GM23338 (cell line): ENCODE measurements at regions not wholly inside any gene's neighbourhood (a gene's known extent, or its start where the extent isn't known, plus 50 kb on each side); places are given as distances from the start of the nearest gene placed in this dataset.

Source experiments
- EZH2 ChIP-seq: fragments of 200-600 bp; sonication (generic); IDR thresholded peaks from one replicate; pipeline ENCODE4 v1.8.0; 2017; ENCODE audit warnings: antibody characterized with exemption, mild to moderate bottlenecking, low read depth; ENCODE audit not compliant: unreplicated experiment
- EZH2phosphoT487 ChIP-seq: fragments of 200-600 bp; sonication (generic); IDR thresholded peaks from one replicate; pipeline ENCODE4 v1.8.1; 2018; ENCODE audit warnings: antibody characterized with exemption; ENCODE audit not compliant: unreplicated experiment
- JUNB ChIP-seq: IDR thresholded peaks from one replicate; pipeline ENCODE4 v1.6.1; 2016; ENCODE audit warnings: antibody characterized with exemption; ENCODE audit not compliant: unreplicated experiment
- NANOG ChIP-seq: IDR thresholded peaks from 2 replicates; pipeline ENCODE4 v1.6.1; 2016; ENCODE audit warnings: antibody characterized with exemption, borderline replicate concordance
- POLR2AphosphoS5 ChIP-seq: IDR thresholded peaks from 2 replicates; pipeline ENCODE4 v1.6.1; 2016; ENCODE audit warnings: antibody characterized with exemption, low read depth
- ZNF114 ChIP-seq: fragments of 250-450 bp; sonication (Bioruptor Pico); IDR thresholded peaks from 2 replicates; pipeline ENCODE4 v1.5.0; 2020; ENCODE audit warnings: mild to moderate bottlenecking, moderate library complexity
- TF ChIP-seq, protein P1 (sequence below), 2 experiments: fragments of 200-600 bp in 1 of 2; sonication (generic) in 1 of 2; conservative IDR thresholded peaks; 2 replicates each; pipeline versions ENCODE4 v1.5.1 to v1.6.1; 2016 to 2017; ENCODE audit warnings: antibody characterized with exemption in 2 of 2, low read depth in 2 of 2, mild to moderate bottlenecking in 2 of 2, moderate library complexity in 1 of 2
- TF ChIP-seq, protein P2 (sequence below): IDR thresholded peaks from one replicate; pipeline ENCODE4 v1.6.1; 2018; ENCODE audit warnings: antibody characterized with exemption; ENCODE audit not compliant: unreplicated experiment

DNA sequence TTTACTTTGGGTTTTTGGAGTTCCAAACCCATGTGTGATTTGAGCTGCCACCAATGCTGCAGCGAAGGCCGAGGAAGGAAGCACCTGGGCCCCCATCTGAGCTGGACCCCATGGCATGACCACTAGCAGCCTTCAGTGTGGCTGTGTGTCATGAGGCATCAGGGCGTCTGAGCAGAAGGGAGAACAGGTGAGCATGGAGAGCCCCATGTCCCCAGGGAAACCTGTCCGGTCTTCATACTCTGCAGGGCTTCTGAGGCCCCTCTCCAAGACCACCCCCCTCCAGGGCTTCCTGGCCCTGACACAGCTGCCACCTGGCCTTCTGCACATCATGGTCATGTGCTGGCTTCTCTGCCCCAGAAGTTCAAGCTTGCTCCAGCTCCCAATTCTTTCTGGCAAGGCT lies 169.1 kb upstream of the CST7 start:
- TF ChIP-seq EZH2phosphoT487 (no peak), EZH2 (no peak), POLR2AphosphoS5 (no peak), JUNB (no peak), NANOG (no peak), ZNF114 (CRISPR knock-in tag) (no peak)
- TF ChIP-seq, protein P1, sequence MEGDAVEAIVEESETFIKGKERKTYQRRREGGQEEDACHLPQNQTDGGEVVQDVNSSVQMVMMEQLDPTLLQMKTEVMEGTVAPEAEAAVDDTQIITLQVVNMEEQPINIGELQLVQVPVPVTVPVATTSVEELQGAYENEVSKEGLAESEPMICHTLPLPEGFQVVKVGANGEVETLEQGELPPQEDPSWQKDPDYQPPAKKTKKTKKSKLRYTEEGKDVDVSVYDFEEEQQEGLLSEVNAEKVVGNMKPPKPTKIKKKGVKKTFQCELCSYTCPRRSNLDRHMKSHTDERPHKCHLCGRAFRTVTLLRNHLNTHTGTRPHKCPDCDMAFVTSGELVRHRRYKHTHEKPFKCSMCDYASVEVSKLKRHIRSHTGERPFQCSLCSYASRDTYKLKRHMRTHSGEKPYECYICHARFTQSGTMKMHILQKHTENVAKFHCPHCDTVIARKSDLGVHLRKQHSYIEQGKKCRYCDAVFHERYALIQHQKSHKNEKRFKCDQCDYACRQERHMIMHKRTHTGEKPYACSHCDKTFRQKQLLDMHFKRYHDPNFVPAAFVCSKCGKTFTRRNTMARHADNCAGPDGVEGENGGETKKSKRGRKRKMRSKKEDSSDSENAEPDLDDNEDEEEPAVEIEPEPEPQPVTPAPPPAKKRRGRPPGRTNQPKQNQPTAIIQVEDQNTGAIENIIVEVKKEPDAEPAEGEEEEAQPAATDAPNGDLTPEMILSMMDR (conservative IDR thresholded peaks at IDR 0.05; ENCODE audit: low read depth in 2 of 2), result no peak
- TF ChIP-seq, protein P2, sequence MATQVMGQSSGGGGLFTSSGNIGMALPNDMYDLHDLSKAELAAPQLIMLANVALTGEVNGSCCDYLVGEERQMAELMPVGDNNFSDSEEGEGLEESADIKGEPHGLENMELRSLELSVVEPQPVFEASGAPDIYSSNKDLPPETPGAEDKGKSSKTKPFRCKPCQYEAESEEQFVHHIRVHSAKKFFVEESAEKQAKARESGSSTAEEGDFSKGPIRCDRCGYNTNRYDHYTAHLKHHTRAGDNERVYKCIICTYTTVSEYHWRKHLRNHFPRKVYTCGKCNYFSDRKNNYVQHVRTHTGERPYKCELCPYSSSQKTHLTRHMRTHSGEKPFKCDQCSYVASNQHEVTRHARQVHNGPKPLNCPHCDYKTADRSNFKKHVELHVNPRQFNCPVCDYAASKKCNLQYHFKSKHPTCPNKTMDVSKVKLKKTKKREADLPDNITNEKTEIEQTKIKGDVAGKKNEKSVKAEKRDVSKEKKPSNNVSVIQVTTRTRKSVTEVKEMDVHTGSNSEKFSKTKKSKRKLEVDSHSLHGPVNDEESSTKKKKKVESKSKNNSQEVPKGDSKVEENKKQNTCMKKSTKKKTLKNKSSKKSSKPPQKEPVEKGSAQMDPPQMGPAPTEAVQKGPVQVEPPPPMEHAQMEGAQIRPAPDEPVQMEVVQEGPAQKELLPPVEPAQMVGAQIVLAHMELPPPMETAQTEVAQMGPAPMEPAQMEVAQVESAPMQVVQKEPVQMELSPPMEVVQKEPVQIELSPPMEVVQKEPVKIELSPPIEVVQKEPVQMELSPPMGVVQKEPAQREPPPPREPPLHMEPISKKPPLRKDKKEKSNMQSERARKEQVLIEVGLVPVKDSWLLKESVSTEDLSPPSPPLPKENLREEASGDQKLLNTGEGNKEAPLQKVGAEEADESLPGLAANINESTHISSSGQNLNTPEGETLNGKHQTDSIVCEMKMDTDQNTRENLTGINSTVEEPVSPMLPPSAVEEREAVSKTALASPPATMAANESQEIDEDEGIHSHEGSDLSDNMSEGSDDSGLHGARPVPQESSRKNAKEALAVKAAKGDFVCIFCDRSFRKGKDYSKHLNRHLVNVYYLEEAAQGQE, result no peak
